H54 (cell line): ENCODE measurements at regions not wholly inside any gene's neighbourhood (a gene's known extent, or its start where the extent isn't known, plus 50 kb on each side); places are given as distances from the start of the nearest gene placed in this dataset.

Source experiments
- DNase-seq: peaks from one replicate; pipeline ENCODE4 v3.0.0; 2011; ENCODE audit warnings: low spot score, mixed read lengths; ENCODE audit not compliant: insufficient read length
- FAIRE-seq: peaks from 3 replicates; lab custom pipeline; 2011; peaks lifted over from hg19 to GRCh38; lab: Jason Lieb, UNC
- POLR2A ChIP-seq: IDR thresholded peaks from 2 replicates; pipeline ENCODE4 v1.6.1; 2011; ENCODE audit warnings: low read depth, mild to moderate bottlenecking, low read length

DNA sequence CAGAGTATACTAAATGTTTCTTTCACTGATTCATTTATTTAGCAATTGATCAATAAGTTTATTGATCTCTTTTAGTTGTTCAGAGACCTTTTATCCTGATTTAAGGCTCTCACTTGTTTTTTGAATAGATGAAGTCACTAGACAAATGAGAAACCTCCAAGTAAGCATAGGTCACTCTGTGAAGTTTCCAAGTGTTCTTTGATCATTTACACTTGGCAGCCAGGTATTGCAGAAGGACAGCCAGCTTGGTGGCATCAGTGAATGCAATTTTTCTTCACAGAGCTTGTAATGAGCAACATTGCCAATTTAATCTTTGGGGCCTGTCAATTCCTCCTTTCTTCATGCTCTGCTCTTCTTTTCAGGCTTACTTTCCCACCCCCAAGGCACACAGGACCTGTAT is 413.0 kb downstream of the OMA1 start:
- FAIRE-seq (no peak), DNase-seq (no peak)
- no peak for TF ChIP-seq POLR2A

DNA sequence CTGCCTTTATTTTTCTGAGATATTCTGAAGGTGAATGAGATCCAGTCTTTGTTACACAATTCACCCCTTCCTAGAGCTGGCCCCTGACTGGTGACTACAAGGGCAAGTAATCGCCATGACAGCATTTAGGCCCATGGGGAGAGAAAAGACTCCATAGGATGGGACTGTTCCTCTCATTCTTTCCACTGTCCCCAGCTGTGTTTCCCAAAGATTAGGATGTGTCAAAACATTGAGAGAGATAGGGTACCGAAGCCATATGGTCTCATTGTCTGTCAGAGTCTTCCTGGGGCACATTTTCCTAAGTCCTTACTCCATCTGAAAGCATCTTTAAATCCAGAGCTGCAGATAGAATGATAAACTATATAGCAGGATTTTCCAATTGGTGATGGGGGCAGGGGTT is 423.5 kb downstream of the OMA1 start:
- no peak for FAIRE-seq
- no peak for DNase-seq
- TF ChIP-seq POLR2A: no peak

DNA sequence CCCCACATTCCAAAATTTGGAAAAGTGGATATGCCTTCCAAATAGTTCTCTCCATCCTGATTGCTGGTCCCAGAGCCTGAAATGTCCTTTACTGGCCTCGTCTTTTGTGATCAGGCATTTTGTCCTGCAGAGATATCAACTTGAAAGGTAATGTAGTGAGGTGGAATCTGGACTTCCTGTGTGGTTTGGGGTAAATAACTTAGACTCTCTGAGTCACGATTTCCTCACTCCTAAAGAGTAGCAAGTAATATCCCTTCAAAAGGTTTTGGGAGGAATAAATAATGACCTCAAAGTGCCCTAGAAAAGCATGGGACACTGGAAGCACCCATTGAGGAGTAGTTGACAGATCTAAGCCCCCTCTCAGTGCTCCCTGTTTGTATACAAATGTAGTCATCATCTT is 426.6 kb downstream of the OMA1 start:
- no peak for DNase-seq
- FAIRE-seq: no peak
- TF ChIP-seq POLR2A: no peak

DNA sequence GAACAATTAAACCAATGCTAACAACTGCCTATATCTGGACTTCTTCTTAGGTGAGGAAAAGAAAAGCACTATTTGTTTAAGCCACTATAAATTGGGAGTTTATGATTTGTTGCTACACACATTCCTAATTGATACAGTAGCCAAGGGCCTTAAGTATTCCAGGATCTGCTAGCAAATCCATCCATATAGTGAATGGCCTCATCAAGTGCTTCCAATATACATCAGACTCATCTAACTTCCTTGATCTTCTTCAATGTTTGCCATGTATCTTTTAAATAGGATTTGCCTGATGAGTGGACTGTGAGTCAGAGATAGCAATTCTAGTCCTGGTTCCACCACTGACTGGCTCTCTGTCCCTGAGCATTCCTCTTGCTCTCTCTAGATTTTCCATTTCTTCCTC is 430.2 kb downstream of the OMA1 start:
- FAIRE-seq (no peak), DNase-seq (no peak)
- TF ChIP-seq POLR2A: no peak

DNA sequence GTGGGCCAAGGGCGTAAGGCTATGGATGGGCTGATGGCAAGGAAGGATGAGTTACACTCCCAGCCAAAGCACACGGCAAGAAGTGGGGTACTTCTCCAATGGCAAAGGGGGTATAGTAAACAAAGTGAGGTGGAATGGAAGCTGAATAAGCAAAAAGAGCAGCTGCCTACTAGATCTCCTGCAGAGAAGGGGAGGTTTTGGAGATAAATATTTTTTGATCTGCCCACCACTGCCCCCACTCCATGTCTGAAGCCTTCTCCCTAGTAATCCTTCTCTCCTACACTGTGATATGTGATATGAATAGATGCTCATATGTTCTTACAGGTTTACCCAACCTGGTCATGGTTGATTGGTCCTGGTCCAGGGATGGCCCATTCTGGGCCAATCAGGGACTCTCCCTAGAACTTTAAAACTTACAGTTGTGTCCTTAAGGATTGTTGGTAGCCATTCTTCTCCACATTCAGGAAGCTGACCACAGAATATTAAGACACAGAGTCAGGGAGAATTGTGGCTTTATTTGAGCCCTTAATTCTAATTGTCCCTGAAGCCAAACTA is 436.8 kb downstream of the OMA1 start:
- FAIRE-seq: no peak

DNA sequence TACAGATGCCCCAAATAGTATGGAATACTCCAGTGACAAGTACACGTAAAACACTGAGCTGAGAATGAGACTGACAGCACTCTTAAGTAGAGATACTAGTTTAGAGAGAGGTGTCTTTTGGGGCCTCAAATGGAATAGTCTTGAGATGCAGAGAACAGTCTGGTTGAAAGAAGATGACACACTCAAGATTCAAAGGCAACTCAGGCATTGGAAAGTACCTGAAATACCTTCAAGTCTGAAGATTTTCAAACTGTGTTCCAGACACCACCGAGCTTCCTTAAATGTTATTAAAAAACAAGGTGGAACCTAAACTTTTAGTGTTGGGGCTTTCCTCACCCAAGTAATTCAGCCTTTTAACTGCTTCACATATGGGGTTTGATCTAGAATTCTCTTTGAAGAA is 437.7 kb downstream of the OMA1 start:
- FAIRE-seq (no peak), DNase-seq (no peak)
- no peak for TF ChIP-seq POLR2A

More for the DNA sequence above, 436.8 kb downstream of the OMA1 start:
- no peak for DNase-seq
- no peak for TF ChIP-seq POLR2A

DNA sequence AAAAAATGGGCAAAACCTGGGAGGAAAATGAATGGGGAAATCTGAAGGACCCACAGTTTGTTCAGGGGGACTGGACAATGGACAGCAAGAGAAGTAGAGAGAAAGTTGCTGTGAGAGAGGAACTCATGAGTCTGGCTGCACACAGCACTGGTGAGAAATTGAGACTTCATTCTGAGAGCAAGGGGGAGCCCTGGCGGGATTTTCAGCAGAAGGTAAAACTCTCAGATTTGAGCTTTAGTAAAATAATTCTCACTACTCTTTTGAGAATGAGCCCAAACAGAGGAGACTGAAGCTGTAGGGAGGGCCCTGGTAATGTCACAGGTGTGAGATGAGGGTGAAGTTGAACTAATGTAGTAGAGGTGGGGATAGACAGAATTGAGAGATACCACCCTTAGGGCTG is 438.6 kb downstream of the OMA1 start:
- FAIRE-seq (no peak), DNase-seq (no peak)
- TF ChIP-seq POLR2A: no peak

DNA sequence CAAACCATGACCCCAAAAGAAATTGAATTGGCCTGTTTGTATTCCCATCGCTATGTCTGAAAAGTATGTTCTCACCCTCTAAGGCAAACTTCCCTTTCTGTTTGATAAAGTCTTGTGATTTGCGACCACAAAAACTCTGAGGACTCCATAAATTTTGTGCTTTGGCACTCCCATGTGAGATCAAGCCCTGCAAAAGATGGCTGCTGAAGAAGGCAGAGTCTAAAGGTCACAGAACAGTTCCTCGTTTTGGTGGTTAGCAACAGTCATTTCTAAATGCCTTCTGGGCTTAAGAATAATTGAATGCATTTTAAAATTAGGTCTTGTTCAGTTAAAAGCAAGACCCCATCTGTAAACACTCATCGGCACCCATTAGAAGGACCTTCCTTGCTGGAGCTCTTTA is 441.6 kb downstream of the OMA1 start:
- DNase-seq: no peak
- FAIRE-seq: no peak

DNA sequence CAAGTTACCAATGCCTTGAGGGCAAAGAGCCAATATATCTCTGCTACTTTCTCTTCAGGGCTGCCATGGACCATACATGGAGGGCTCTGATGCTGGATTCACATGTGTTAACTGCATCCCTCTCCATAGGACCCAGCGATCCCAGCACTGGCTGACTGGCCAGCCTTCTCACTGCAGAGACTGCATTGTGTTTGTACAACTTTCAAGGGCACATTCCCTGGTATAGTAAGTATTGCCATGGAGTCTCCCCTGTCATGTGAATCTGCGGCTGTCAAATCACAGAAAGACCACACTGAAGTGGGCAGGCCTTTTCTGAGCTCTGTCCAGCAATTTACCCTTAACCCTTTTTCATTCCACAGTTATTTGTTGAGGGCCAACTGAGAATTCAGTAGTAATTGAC is 449.8 kb downstream of the OMA1 start:
- FAIRE-seq: no peak
- DNase-seq: no peak
- TF ChIP-seq POLR2A: no peak

More for the DNA sequence above, 441.6 kb downstream of the OMA1 start:
- TF ChIP-seq POLR2A: no peak

DNA sequence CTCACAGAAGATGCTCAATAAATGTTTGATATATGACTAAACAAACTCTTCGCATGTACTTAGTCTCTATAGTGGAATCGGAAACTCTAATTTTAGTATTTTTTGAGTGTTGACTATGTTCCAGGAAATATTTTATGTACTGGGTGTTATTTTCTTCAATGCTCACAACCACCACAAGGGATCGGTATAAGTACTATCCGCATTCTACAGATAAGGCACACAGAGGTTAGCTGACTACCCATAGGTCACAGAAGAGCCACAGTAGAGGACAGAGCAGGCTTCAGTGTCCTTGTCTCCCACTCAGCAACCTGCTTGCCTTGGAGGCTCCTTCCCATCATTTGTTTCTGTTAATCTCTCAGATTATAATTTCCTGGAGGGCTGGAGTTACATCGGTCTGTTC is 451.3 kb downstream of the OMA1 start:
- no peak for FAIRE-seq
- no peak for TF ChIP-seq POLR2A
- no peak for DNase-seq

DNA sequence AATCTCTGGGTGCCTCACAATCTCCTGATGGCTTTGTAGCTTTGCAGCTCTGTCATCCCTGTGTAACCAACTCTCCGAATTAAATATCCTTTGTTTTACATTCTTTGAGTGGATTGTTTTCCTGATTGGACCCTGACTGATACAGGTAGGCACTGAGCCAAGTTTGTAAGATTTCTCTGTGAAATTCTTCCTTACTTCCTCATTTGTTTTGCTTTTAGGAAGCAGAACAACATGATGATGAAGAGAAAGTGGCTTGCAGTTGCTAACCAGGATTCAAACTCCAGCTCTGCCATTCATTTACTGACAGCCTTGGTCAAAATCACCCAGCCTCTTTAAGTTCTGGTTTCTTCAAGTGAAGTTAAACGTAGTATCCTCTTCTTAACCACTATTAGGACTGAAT is 452.3 kb downstream of the OMA1 start:
- FAIRE-seq (no peak), DNase-seq (no peak)

DNA sequence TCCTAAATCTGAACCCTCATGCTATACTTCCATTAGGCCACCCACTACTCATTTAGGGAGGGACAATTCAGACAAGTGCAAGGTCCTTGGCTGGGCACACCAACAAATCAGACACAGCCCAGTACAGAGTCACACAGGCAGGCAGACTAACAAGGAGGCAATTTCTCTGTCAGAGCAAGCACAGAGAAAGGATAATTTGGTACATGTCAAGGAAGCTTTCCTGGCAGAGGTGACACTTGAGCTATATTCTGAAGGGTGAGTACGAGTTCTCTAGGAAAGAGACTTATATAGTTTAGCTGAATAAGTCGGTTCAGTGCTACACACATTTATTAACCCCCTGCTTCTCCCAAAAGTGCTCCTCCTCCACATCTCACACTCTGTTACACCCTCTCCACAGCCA is 455.9 kb downstream of the OMA1 start:
- TF ChIP-seq POLR2A: no peak
- FAIRE-seq: no peak
- DNase-seq: no peak

More for the DNA sequence above, 452.3 kb downstream of the OMA1 start:
- no peak for TF ChIP-seq POLR2A

DNA sequence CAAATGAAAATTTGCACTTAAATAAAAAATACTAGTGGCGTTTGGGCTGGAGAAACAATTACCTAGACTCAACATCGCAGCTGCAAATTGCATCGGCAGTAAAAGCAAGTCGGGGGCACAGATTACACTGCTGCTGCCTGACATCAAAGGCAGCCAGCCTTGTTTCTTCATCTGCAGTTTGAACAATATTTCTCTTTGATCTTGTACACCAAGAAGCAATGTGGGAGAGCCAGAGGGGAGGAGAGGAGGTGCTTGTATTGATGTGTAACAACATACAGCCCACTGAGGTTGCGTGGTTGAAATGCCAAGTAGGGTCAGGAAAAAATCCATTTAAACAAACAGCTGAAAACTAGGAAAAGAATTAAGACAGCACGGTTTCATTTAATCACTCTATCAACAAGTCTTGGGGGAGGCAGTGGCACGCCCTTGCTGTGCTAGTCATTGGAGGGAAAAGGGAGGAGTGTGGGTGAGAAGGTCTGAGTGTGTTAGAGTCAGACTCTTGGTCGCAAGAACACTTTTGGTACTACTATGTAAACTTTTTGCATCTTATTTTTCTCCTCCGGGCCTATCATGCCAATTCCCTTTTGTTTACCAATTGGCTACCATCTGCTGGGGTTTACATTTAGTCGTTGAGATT is 456.5 kb downstream of the OMA1 start:
- no peak for FAIRE-seq
- DNase-seq: no peak
- no peak for TF ChIP-seq POLR2A

DNA sequence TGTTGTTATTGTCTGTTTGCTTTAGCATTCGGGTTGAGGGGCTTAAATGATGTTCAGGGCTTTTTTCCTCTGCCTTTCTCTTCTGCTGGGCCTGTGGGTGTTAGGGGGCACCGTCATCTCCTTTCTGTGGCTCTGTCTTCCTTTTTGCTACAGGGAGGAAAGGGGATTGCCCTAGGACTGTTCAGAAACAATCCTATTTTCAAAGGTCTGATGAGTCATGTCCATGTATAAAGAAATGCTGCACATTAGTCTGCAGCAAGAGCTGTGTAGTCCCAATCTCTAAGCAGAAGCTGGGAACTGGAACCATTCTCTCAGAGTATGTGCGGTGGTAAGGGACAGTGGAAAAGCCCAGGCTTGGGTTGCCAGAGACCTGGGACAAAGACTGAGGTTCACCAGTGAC is 462.3 kb downstream of the OMA1 start:
- DNase-seq (no peak), FAIRE-seq (no peak)
- TF ChIP-seq POLR2A: no peak

DNA sequence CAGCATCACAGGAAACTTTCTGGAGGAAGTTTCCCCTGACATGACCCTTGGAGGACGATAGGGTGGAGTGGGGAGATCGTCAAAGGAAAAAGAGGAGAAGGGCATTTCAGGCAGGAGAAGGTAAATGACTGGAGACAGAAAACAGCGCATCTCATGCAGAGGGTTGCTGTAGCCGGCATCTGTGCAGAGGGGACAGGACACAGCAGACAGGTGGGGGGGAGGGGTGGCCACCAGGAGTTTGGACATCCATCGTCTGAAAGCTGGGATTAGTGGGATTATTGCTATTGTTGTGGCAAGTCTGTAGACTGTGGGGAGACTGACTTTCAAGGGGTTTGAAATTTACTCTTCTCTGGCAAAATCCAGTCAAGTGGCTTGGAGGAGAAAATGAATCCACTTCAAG is 463.9 kb downstream of the OMA1 start:
- DNase-seq: no peak
- FAIRE-seq: no peak
- TF ChIP-seq POLR2A: no peak

DNA sequence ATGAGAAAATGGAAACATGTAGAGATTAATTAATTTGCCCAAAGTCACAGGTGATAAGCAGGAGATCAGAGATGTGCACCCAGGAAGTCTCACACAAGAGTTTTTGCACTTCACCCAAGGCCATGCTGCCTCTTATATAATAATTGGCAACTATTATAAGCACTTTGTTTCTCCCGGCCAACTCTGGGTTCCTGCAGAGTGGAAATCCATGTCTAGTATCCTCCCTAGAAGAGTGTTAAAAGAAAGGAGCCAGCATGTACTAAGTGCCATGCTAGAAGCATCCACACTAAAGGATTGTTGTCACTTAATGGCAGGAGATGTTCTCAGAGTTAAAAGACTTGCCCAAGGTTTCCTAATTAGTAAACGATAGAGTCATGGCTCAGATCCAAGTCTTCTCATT is 470.3 kb downstream of the OMA1 start:
- no peak for TF ChIP-seq POLR2A
- no peak for FAIRE-seq

More for the DNA sequence above, 470.3 kb downstream of the OMA1 start:
- no peak for DNase-seq
